Liver (tissue), 8 donors: ENCODE measurements at regions not wholly inside any gene's neighbourhood (a gene's known extent, or its start where the extent isn't known, plus 50 kb on each side); places are given as distances from the start of the nearest gene placed in this dataset.

Experiments
- DNase-seq: peaks from one replicate; pipeline ENCODE4 v3.0.0-alpha.2; 2017; ENCODE audit warnings: low spot score
- H3K27ac ChIP-seq, 2 donors: one replicate each; pipeline ENCODE4 v1.7.0; 2013; ENCODE audit warnings: inconsistent platforms in 2 of 2, low read length in 2 of 2, control low read depth in 1 of 2, low read depth in 1 of 2, mild to moderate bottlenecking in 1 of 2
- H3K27me3 ChIP-seq, 4 donors: one replicate each; pipeline versions ENCODE4 v1.6.1 to v1.7.0; 2013; ENCODE audit warnings: low read length in 3 of 4, inconsistent platforms in 1 of 4, mild to moderate bottlenecking in 1 of 4, moderate library complexity in 1 of 4; ENCODE audit not compliant: control insufficient read depth in 4 of 4, insufficient read depth in 4 of 4
- H3K36me3 ChIP-seq, 4 donors: one replicate each; pipeline versions ENCODE4 v1.6.1 to v1.7.0; 2013; ENCODE audit warnings: low read length in 3 of 4, mild to moderate bottlenecking in 3 of 4, low read depth in 1 of 4, moderate library complexity in 1 of 4; ENCODE audit not compliant: control insufficient read depth in 4 of 4, insufficient read depth in 3 of 4
- H3K4me1 ChIP-seq, 4 donors: one replicate each; pipeline versions ENCODE4 v1.6.1 to v1.7.0; 2013; ENCODE audit warnings: low read length in 3 of 4, mild to moderate bottlenecking in 3 of 4, moderate library complexity in 1 of 4; ENCODE audit not compliant: control insufficient read depth in 4 of 4, insufficient read depth in 4 of 4
- H3K4me3 ChIP-seq, 3 donors: one replicate each; pipeline versions ENCODE4 v1.6.1 to v1.7.0; 2013; ENCODE audit warnings: low read length in 3 of 3, control low read depth in 1 of 3, low read depth in 1 of 3, mild to moderate bottlenecking in 1 of 3
- H3K9ac ChIP-seq, 2 donors: one replicate each; pipeline ENCODE4 v1.7.0; 2013; ENCODE audit warnings: low read length in 2 of 2, mild to moderate bottlenecking in 2 of 2, moderate library complexity in 2 of 2, control low read depth in 1 of 2, low read depth in 1 of 2
- H3K9me3 ChIP-seq, 4 donors: one replicate each; pipeline versions ENCODE4 v1.6.1 to v1.7.0; 2013; ENCODE audit warnings: low read length in 3 of 4; ENCODE audit not compliant: control insufficient read depth in 4 of 4
- EGR1 ChIP-seq, 2 donors: IDR thresholded peaks; 2 replicates each; pipeline ENCODE4 v1.6.1; 2016 to 2018; ENCODE audit warnings: antibody characterized with exemption in 2 of 2, low read depth in 2 of 2
- FOXA1 ChIP-seq: IDR thresholded peaks from 2 replicates; pipeline ENCODE4 v1.6.1; 2016; ENCODE audit warnings: antibody characterized with exemption
- FOXA2 ChIP-seq: IDR thresholded peaks from 2 replicates; pipeline ENCODE4 v1.6.1; 2016; ENCODE audit warnings: antibody characterized with exemption
- GABPA ChIP-seq, 2 donors: IDR thresholded peaks in 1 of 2; conservative IDR thresholded peaks in 1 of 2; 2 replicates each; pipeline ENCODE4 v1.6.1; 2016; ENCODE audit warnings: antibody characterized with exemption in 2 of 2, mild to moderate bottlenecking in 1 of 2, moderate library complexity in 1 of 2
- HNF4G ChIP-seq: IDR thresholded peaks from 2 replicates; pipeline ENCODE4 v1.6.1; 2016; ENCODE audit warnings: antibody characterized with exemption
- JUND ChIP-seq, 2 donors: IDR thresholded peaks; 2 replicates each; pipeline ENCODE4 v1.6.1; 2016; ENCODE audit warnings: antibody characterized with exemption in 2 of 2
- NR2F2 ChIP-seq: IDR thresholded peaks from 2 replicates; pipeline ENCODE4 v1.6.1; 2016; ENCODE audit warnings: antibody characterized with exemption
- RAD21 ChIP-seq, 2 donors: IDR thresholded peaks; 2 replicates each; pipeline ENCODE4 v1.6.1; 2016; ENCODE audit warnings: antibody characterized with exemption in 2 of 2, mild to moderate bottlenecking in 2 of 2
- RXRA ChIP-seq, 2 donors: IDR thresholded peaks; 2 replicates each; pipeline ENCODE4 v1.6.1; 2017 to 2018; ENCODE audit warnings: antibody characterized with exemption in 2 of 2, mild to moderate bottlenecking in 1 of 2
- SP1 ChIP-seq: IDR thresholded peaks from 2 replicates; pipeline ENCODE4 v1.6.1; 2018; ENCODE audit warnings: antibody characterized with exemption, mild to moderate bottlenecking
- TAF1 ChIP-seq: conservative IDR thresholded peaks from 2 replicates; pipeline ENCODE4 v1.6.1; 2016; ENCODE audit warnings: antibody characterized with exemption, mild to moderate bottlenecking
- YY1 ChIP-seq: IDR thresholded peaks from 2 replicates; pipeline ENCODE4 v1.6.1; 2016; ENCODE audit warnings: antibody characterized with exemption, mild to moderate bottlenecking
- WGBS: extraction: QIAGEN DNeasy Blood & Tissue Kit; methylation state at CpG from one replicate; pipeline ENCODE4 v1.1.7; 2013; 5-methylcytosine and 5-hydroxymethylcytosine counted together
- TF ChIP-seq, protein P1 (sequence below): fragments of 150-350 bp; IDR thresholded peaks from 2 replicates; pipeline ENCODE4 v1.5.1; 2017; ENCODE audit warnings: improper control_type of control experiment, low read depth, low read length; ENCODE audit not compliant: missing input control
- TF ChIP-seq, protein P2 (sequence below): IDR thresholded peaks from 2 replicates; pipeline ENCODE4 v1.6.1; 2016; ENCODE audit warnings: antibody characterized with exemption
- TF ChIP-seq, protein P3 (sequence below): IDR thresholded peaks from 2 replicates; pipeline ENCODE4 v1.6.1; 2016; ENCODE audit warnings: antibody characterized with exemption
- TF ChIP-seq, protein P4 (sequence below): IDR thresholded peaks from 2 replicates; pipeline ENCODE4 v1.6.1; 2016; ENCODE audit warnings: antibody characterized with exemption
- donor health status: healthy.
- donor health status: healthy.
- donor health status: healthy.
- donor health status: healthy.
- donor health status: healthy.

DNA sequence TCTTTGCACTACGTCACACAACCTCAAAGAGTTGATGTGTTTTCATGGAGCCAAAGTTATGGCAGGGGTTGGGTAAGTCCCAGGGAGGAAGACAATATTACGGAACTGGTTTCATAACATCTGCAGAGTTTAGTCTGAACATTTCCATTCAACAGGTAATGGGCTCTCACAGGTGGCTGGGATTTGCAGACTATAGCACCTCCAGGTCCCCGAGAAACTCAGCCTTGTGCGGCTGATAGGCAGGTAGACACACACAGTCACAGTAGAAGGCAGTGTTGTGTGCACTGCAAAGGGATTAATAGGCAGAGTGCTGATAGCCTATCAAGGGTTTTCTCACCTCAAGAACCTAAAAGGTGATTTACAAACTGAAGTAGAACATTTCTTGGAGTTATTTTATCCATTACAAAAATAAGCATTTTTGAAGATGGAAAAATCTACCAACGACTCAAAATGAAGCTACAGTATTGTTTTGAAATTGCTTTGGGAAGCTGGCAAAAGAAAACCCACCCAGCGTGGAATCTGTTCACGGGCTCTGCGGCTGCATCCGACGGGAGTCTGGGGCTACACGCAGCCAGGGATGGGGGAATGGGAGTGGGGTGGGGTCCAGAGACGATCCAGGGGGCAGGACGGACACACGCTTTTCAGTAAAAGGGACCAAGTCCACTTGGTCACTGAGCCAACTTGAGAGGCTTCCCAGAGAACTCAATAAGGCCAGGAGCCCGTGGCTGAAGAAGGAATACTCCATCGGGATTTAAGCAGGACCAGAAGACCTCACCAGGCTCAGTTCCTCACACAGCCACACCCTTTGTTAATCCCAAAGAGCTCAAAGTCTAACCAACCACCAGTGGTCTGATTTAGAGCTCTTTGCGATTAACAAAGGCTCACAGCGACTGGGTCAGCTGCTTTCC, 82.9 kb downstream of the CHRNA1 start:
- Histone ChIP-seq H3K4me3 (peak overlapping the region; percentile 47 to 83 (median 56)), H3K36me3 (no peaks in the 10 kb centered on the region), H3K9ac (no peak overlapping the region), H3K9me3 (no peaks in the 10 kb centered on the region), H3K4me1 (peaks cover 0 to 15% (median 8%) of the 10 kb centered on the region in 4 donors), H3K27me3 (no peaks in the 10 kb centered on the region), H3K27ac (no peak overlapping the region)
- TF ChIP-seq, protein P1, sequence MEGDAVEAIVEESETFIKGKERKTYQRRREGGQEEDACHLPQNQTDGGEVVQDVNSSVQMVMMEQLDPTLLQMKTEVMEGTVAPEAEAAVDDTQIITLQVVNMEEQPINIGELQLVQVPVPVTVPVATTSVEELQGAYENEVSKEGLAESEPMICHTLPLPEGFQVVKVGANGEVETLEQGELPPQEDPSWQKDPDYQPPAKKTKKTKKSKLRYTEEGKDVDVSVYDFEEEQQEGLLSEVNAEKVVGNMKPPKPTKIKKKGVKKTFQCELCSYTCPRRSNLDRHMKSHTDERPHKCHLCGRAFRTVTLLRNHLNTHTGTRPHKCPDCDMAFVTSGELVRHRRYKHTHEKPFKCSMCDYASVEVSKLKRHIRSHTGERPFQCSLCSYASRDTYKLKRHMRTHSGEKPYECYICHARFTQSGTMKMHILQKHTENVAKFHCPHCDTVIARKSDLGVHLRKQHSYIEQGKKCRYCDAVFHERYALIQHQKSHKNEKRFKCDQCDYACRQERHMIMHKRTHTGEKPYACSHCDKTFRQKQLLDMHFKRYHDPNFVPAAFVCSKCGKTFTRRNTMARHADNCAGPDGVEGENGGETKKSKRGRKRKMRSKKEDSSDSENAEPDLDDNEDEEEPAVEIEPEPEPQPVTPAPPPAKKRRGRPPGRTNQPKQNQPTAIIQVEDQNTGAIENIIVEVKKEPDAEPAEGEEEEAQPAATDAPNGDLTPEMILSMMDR = peak; percentile 9
- no peak for TF ChIP-seq GABPA (IDR thresholded peaks at IDR 0.05 in 1 of 2, conservative IDR thresholded peaks at IDR 0.05 in 1 of 2)
- DNase-seq = no peak
- 46% methylated on average over 18 of the region's 18 CpGs for WGBS

DNA sequence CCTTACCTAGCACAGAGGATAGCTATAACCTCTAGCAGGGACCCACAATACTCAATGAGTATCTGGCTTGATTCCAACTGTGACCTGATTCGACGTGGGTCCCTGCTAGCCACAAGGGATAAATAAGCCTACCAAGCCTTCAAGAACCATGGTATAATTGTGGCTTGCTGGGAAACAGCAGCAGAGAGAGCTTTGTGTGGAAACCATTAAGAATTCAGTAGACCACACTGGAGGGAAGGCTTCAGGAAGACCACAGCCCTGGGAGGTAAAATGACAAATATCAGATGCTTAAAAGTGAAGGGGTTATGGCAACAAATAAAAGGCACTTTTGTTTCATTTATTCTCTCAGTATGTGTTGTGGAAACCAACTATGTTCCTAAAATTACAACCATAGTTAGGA, 82.6 kb upstream of the WIPF1 start:
- WGBS = 61% methylated on average over 2 of the region's 2 CpGs
- no peak overlapping the region for H3K27ac ChIP-seq
- TF ChIP-seq JUND (IDR thresholded peaks at IDR 0.05) = no peak
- no peak for TF ChIP-seq YY1
- no peak for TF ChIP-seq EGR1 (IDR thresholded peaks at IDR 0.05; ENCODE audit: low read depth in 2 of 2)
- TF ChIP-seq, protein P2, sequence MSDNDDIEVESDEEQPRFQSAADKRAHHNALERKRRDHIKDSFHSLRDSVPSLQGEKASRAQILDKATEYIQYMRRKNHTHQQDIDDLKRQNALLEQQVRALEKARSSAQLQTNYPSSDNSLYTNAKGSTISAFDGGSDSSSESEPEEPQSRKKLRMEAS = no peak
- TF ChIP-seq TAF1 = no peak
- H3K9ac ChIP-seq = no peak overlapping the region
- no peaks in the 10 kb centered on the region for H3K36me3 ChIP-seq
- no peaks in the 10 kb centered on the region for H3K9me3 ChIP-seq
- H3K4me3 ChIP-seq = no peak overlapping the region
- peaks cover 0 to 15% (median 8%) of the 10 kb centered on the region in 4 donors for H3K4me1 ChIP-seq
- no peak for DNase-seq
- no peaks in the 10 kb centered on the region for H3K27me3 ChIP-seq

DNA sequence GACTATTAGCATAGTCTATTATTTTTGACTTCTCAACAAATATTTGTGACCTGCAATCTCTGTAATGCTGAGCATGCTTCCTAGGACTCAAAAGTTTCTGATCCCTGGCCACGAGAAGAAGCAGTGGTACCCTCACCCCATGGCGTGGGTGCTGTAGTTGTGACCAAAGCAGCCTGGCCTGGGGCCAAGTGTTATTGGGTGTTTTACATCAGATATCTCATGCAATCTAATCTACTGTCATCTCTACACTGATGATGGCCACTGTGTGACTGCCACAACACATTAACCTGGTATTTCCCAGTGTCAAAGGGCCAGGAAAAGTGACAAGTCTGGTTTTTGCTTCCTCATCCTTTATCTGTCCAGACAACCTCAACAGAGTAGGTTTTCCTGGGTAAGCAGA, 80.8 kb upstream of the WIPF1 start:
- no peaks in the 10 kb centered on the region for H3K9me3 ChIP-seq
- H3K27me3 ChIP-seq = no peaks in the 10 kb centered on the region
- H3K4me3 ChIP-seq = no peak overlapping the region
- H3K9ac ChIP-seq = no peak overlapping the region
- peaks cover 0 to 13% (median 8%) of the 10 kb centered on the region in 4 donors for H3K4me1 ChIP-seq
- WGBS = 91% methylated on average over 2 of the region's 2 CpGs
- no peaks in the 10 kb centered on the region for H3K36me3 ChIP-seq
- H3K27ac ChIP-seq = no peak overlapping the region
- no peak for DNase-seq
- no peak for TF ChIP-seq HNF4G
- TF ChIP-seq RXRA (IDR thresholded peaks at IDR 0.05) = no peak
- TF ChIP-seq NR2F2 = no peak
- no peak for TF ChIP-seq JUND (IDR thresholded peaks at IDR 0.05)
- no peak for TF ChIP-seq FOXA2
- no peak for TF ChIP-seq YY1
- no peak for TF ChIP-seq EGR1 (IDR thresholded peaks at IDR 0.05; ENCODE audit: low read depth in 2 of 2)
- no peak for TF ChIP-seq GABPA (IDR thresholded peaks at IDR 0.05 in 1 of 2, conservative IDR thresholded peaks at IDR 0.05 in 1 of 2)
- TF ChIP-seq RAD21 (IDR thresholded peaks at IDR 0.05) = no peak
- TF ChIP-seq SP1 = no peak
- TF ChIP-seq, protein P3, sequence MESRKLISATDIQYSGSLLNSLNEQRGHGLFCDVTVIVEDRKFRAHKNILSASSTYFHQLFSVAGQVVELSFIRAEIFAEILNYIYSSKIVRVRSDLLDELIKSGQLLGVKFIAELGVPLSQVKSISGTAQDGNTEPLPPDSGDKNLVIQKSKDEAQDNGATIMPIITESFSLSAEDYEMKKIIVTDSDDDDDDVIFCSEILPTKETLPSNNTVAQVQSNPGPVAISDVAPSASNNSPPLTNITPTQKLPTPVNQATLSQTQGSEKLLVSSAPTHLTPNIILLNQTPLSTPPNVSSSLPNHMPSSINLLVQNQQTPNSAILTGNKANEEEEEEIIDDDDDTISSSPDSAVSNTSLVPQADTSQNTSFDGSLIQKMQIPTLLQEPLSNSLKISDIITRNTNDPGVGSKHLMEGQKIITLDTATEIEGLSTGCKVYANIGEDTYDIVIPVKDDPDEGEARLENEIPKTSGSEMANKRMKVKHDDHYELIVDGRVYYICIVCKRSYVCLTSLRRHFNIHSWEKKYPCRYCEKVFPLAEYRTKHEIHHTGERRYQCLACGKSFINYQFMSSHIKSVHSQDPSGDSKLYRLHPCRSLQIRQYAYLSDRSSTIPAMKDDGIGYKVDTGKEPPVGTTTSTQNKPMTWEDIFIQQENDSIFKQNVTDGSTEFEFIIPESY = no peak
- TF ChIP-seq FOXA1 = no peak
- TF ChIP-seq, protein P1 = no peak
- TF ChIP-seq, protein P4, sequence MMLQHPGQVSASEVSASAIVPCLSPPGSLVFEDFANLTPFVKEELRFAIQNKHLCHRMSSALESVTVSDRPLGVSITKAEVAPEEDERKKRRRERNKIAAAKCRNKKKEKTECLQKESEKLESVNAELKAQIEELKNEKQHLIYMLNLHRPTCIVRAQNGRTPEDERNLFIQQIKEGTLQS = no peak
- TF ChIP-seq TAF1 = no peak
